ENCODE measurements at regions not wholly inside any gene's neighbourhood (a gene's known extent, or its start where the extent isn't known, plus 50 kb on each side); places are given as distances from the start of the nearest gene placed in this dataset.

DNA sequence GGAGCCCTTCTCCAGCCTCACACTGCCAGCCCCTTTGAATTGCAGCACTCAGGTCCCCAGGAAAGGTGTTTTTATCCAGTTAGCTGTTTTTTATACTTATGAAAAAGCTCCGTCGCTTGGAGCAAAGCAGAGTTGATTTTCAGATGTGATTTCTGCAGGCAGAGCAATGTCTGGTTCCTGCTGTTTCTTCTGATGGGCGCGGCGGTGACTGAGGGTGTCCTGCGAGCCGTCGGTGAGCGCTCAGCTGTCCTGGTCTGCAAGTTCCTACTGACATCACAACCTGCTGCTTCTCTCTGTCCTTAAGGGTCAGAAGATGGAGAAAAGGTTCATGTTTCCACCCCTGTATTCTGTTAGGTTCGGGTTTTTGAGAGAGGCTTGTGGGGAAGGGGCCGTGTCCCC, 109.6 kb upstream of the FAM20C start:
- in situ Hi-C loops (cut with MboI; ENCODE audit: low sequenced_read_pairs, unreplicated experiment) = no loop called here
- no peak for DNase-seq (ENCODE audit: low spot score)
- TF ChIP-seq, protein P1, sequence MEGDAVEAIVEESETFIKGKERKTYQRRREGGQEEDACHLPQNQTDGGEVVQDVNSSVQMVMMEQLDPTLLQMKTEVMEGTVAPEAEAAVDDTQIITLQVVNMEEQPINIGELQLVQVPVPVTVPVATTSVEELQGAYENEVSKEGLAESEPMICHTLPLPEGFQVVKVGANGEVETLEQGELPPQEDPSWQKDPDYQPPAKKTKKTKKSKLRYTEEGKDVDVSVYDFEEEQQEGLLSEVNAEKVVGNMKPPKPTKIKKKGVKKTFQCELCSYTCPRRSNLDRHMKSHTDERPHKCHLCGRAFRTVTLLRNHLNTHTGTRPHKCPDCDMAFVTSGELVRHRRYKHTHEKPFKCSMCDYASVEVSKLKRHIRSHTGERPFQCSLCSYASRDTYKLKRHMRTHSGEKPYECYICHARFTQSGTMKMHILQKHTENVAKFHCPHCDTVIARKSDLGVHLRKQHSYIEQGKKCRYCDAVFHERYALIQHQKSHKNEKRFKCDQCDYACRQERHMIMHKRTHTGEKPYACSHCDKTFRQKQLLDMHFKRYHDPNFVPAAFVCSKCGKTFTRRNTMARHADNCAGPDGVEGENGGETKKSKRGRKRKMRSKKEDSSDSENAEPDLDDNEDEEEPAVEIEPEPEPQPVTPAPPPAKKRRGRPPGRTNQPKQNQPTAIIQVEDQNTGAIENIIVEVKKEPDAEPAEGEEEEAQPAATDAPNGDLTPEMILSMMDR (IDR thresholded peaks at IDR 0.05; ENCODE audit: borderline replicate concordance, control extremely low read depth, extremely low read depth, insufficient read depth, missing control alignments) = no peak

DNA sequence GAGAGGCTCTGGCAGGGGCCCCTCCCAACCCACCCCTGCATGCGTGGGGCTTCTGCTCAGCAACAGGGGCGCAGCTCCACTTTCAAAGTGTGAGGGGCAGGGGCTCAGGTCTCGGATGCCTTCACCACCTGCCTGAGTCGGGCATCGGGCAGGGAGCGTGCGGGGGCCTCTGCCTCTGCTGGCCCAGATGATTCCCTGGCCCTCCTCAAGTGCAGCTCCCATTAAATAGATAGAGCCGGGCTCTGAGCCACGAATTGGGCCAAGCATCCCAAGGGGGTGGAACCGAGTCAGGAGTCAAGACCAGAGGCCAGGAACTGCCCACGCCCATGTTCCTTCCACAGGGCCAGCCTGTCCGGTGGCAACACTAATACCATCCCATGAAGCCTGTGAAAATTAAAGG, 108.9 kb upstream of the FAM20C start:
- in situ Hi-C loops (cut with MboI; ENCODE audit: low sequenced_read_pairs, unreplicated experiment) = no loop called here
- DNase-seq (ENCODE audit: low spot score) = no peak
- TF ChIP-seq, protein P1 (IDR thresholded peaks at IDR 0.05; ENCODE audit: borderline replicate concordance, control extremely low read depth, extremely low read depth, insufficient read depth, missing control alignments) = no peak

DNA sequence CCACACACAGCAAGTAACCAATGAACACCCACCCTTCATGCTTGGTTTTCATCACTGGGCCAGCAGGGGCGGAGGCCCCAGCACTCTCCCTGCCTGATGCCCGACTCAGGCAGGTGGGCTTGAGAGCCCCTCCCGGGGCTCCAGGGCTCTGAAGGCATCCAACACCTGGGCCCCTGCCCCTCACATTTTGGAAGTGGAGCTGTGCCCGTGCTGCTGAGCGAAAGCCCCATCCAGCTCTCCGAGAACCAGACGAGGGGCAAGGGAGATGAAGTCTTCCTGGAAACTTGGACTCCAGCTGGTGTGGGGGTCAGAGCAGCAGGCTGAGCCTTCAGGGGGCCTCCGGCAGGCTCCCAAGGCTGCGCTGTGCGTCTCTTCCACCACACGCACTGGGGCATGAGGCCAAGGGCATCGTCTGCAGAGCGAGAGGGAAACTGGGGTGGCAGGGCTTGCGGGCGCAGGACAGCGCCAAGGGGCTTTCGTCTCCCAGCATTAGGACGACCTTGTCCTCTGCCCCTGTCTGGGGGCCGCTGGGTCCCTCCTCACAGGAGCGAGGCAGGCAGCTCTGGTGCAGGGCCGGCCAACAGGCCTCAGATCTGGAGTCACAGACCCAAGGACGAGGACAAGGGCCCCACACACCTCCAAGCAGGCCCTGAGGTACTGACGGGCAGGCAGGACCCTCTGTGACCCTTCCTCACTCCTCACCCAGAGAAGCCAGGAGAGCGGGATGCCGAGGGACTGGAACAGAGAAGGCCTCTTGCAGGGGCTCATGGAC, 108.3 kb upstream of the FAM20C start:
- in situ Hi-C loops (cut with MboI; ENCODE audit: low sequenced_read_pairs, unreplicated experiment) = no loop called here
- no peak for DNase-seq (ENCODE audit: low spot score)
- TF ChIP-seq, protein P1 (IDR thresholded peaks at IDR 0.05; ENCODE audit: borderline replicate concordance, control extremely low read depth, extremely low read depth, insufficient read depth, missing control alignments) = no peak

GRCh38 chr7:84633-85020, 107.7 kb upstream of the FAM20C start:
- in situ Hi-C loops (cut with MboI; ENCODE audit: low sequenced_read_pairs, unreplicated experiment) = no loop called here
- DNase-seq (ENCODE audit: low spot score) = no peak
- TF ChIP-seq, protein P1 (IDR thresholded peaks at IDR 0.05; ENCODE audit: borderline replicate concordance, control extremely low read depth, extremely low read depth, insufficient read depth, missing control alignments) = no peak

GRCh38 chr7:85074-85882, 107.1 kb upstream of the FAM20C start:
- no peak for DNase-seq (ENCODE audit: low spot score)
- in situ Hi-C loops (cut with MboI; ENCODE audit: low sequenced_read_pairs, unreplicated experiment) = no loop called here
- TF ChIP-seq, protein P1 (IDR thresholded peaks at IDR 0.05; ENCODE audit: borderline replicate concordance, control extremely low read depth, extremely low read depth, insufficient read depth, missing control alignments) = no peak

DNA sequence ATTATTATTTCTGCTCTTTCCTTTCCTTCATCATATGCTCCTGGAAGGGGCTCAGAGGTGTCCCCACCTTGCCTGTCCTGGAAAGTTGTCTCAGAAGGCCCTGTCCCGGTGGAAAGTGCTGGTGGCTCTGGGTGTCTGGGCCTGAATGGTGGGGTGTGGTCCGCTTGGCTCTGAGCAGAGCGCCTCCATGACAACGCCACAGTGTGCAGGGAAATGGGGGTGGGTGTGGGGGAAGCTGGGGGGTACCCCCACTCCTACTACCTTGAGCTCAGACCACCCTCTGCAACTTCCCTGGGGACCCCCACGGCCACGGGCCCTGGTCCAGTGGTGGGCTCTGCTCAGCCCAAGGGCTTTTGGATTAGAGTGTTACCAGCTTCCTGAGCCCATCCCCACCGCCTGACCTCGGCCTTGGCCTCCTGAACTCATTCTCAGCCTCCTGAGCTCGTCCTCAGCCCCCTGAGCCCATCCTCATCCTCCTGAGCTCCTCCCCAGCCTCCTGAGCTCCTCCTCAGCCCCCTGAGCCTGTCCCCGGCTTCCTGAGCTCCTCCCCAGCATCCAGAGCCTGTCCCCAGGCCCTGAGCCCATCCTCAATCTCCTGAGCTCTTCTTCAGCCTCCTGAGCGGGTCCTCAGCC, 106.4 kb upstream of the FAM20C start:
- TF ChIP-seq, protein P1 (IDR thresholded peaks at IDR 0.05; ENCODE audit: borderline replicate concordance, control extremely low read depth, extremely low read depth, insufficient read depth, missing control alignments) = no peak
- in situ Hi-C loops (cut with MboI; ENCODE audit: low sequenced_read_pairs, unreplicated experiment) = no loop called here
- DNase-seq (ENCODE audit: low spot score) = no peak
